NCI-H1417 treated with DMSO at 0.1 percent for 48 hours (cell line): ENCODE measurements at regions not wholly inside any gene's neighbourhood (a gene's known extent, or its start where the extent isn't known, plus 50 kb on each side); places are given as distances from the start of the nearest gene placed in this dataset.

Experiments
- DNase-seq: peaks from one replicate; lab custom pipeline; 2025; lab: John Stamatoyannopoulos, UW

DNA sequence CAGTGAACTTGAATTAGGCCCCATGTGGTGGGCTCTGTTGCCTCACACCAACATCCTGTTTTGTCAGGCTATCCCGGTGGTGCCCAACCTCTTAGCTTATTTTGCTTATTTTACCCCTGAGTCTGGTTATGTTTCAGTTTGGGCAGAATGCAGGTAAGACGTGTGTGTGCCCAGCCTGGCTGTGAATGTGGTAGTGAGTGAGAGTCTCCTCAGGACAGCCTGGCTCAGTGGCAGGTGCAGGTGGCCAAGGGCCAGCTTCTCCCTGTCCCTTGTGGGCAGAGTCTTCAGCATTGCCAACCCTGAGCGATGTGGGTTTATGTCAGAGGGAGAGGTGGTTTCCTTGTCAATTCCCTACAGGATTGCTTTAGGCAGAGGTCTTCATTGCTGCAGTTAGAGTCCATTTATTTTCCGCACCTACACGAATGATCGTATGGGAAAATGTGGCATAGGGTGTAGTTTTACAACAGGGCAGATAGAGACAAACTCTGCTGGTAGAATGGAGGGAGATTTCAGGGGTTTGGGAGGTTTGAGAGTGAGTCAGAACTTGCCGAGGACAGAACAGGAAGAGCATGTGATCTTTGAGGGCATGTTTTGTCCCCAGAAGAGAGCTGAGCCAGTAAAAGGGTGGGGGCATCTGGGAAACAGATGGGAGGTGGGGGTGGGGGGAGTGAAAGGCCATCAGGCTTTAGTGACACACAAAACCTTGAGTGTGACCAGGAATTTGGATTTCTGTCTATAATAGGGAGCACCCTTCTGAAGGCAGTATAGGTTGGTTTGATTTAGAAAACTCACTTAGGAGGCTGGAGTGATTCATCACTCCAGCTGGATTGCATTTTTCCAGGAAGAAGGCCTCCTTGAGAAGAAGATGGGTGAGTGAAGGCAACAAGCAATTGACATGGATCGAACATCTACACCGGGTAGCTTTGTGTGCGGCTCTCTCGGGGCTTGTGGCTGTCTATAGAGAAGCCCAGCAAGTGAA, 156.2 kb upstream of the CELF4 start:
- no peak for DNase-seq

DNA sequence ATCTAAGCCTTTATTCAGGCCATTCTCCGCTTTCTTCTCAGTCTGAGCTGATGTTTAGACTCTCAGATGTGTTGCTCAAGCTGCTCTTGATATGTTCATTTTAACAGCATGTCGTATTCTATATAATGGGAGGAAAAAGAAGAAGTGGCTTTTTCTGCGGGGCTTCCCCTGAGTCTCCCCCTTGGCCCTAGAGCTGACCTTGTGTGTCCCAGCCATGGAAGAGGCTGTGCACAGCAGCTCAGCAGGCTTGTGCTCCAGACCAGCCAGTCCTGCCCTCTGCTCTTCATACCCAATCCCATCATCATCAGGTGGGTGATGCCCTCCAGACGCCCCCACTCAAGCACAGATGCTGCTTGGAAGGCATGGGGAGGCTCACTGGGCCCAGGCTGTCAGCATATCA, 155.1 kb upstream of the CELF4 start:
- no peak for DNase-seq

DNA sequence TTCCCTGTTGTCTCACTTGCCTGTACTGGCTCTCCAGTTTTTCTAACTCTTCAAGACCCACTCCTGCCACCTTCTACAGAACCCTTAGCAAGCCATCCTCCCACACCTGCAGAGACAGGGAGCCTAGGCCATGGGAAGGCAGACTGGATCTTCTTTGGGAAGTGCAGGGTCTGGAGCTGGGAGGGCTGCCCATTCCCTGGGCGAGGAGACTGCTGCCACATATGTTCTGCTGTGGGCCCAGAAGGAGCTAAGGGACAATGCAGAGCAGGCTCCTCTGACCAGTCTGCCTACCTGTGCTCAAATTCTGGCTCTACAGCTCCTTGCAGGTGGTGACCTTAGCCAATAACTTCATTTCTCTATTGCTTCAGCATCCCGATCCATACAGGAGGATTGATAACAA, 152.1 kb upstream of the CELF4 start:
- no peak for DNase-seq

GRCh38 chr18:37717098-37717497, 151.5 kb upstream of the CELF4 start:
- DNase-seq, result no peak

DNA sequence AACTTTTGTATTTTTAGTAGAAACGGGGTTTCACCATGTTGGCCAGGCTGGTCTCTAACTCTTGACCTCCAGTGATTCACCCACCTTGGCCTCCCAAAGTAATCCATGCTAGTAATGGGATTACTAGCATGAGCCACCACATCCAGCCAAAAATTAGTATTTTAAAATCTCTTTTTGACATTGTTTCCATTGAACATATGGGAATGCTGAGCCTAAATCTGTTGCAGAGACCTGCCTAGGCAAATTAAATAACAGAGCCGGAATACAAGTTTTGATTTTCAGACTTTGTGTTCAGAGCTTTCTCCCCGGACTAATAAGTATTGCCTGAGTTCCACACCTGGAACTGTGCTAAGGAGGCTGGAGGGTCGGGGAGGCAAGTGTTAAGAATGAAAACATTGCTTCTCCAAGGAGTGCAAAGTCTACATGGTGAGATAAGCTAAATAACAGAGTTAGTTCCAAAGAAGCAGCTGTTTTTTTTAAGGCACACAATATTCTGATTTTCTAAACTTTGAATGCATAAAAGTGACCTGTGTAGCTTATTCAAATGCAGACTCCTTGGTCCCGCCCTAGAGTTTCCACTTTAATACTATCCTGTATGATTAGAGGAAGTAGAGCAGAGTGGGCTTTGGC, 150.6 kb upstream of the CELF4 start:
- DNase-seq, result no peak

DNA sequence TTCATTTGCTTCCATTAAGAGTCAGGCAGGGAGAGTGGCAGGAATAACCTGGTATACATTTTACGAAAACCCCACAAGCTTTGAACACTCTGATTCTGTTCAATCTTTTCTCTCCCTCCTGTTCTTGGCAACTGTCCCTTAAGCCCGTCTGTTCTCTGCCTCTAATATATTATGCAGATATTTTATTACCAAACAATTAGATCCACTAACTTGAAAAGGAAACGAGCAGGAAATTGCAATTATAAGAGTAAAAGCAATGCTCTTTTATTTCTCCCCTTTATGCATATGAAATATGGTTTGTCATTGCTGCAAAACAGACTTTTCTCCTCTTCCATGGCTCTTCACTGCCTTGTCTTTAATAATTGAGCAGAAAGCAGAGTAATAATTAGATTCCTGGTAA, 149.1 kb upstream of the CELF4 start:
- DNase-seq, result no peak

DNA sequence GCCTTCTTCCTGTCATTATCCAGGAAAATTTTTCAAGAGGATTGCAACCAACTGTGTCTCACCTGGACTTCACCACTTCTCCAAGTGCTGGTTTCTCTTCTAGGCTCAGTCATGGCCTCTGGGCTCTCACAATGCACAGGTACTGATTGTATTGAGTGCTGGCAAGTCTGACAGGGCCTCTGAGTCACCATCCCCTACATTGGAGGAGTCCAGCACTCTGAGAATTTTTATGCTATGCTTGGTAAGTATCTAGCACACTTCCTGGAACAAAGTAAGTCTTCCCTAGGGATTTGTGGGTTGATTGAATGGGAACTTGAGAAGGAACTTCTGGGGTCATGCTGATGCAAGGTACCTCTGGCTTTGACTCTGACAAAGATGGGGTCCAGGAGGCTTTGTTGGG, 147.2 kb upstream of the CELF4 start:
- DNase-seq, result no peak

- no peak for DNase-seq
These were observed 146.3 kb upstream of the CELF4 start for GRCh38 chr18:37711766-37712505.

- no peak for DNase-seq
These were observed 145.1 kb upstream of the CELF4 start for GRCh38 chr18:37710726-37711125.

DNA sequence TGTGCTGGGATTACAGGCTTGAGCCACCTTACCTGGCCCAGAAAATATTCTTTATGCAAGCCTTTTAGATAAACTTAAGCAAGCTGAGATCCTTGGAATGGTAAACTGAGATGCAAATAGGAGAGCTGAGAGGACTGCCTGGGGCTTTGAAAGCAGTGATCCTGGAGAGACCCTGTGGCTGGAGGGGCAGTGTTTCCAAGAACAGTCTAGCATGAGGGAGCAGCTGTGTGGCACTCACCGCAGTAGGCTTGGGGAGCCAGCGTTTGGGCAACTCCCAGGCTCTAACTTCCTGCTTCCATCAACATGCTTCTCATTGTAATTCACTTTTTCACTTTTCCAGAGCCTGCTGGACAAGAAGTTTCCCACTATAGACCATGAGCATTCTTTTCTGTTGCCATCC, 144.1 kb upstream of the CELF4 start:
- no peak for DNase-seq

- no peak for DNase-seq
These were observed 139.4 kb upstream of the CELF4 start for GRCh38 chr18:37705016-37705415.

DNA sequence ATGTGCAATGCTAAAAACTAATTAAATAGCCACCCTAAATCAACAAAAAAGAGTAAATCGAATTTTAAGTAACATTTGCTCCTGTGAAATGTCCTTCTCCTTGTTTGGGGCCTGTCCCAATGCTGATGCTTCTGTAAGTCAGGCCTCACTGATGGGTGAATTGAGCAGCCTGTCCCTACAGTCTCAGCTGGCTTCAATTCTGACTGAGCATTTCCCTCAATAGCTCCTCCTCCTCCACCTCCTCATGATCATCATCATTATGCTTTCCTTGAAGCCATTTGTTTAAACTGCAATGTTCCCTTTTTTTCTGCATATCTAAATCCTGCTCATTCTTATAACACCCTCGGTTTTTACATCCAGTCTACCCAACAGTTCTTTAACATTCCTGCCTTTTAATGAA, 137.2 kb upstream of the CELF4 start:
- no peak for DNase-seq

DNA sequence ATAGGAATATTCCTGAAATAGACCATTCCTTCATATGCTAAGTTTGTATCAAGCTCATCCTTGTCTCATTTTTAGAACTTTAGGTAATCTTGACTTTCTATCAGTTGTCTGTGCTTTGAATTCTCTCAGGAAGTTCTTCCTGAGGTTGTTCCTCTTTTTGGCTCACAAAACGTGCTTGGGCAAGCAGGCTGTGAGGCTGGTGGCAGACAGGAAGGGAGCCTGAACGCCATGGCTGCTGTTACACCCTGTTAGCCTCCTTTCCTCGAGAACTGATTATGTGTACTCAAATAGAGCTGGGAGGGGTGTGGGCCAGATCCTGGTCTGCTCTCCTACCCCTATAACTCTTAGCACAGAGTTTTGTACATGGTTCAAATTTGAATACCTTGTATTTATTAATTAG, 136.4 kb upstream of the CELF4 start:
- no peak for DNase-seq

- no peak for DNase-seq
These were observed 133.0 kb upstream of the CELF4 start for GRCh38 chr18:37698508-37699040.

DNA sequence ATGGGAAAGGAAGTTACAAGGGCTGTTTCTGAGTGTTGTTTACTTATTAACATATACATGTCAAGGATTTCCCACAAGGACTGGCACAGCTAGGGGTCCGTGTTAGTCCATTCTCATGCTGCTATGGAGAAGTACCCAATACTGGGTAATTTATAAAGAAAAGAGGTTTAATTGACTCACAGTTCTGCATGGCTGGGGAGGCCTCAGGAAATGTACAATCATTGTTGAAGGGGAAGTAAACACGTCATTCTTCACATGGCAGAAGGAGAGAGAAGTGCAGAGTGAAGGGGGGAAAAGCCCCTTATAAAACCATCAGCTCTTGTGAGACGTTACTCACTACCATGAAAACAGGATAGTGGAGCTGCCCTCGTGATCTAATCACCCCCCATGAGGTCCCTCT, 128.9 kb upstream of the CELF4 start:
- no peak for DNase-seq

GRCh38 chr18:37691162-37691561, 125.6 kb upstream of the CELF4 start:
- no peak for DNase-seq

- no peak for DNase-seq
These were observed 124.2 kb upstream of the CELF4 start for GRCh38 chr18:37689841-37690240.

DNA sequence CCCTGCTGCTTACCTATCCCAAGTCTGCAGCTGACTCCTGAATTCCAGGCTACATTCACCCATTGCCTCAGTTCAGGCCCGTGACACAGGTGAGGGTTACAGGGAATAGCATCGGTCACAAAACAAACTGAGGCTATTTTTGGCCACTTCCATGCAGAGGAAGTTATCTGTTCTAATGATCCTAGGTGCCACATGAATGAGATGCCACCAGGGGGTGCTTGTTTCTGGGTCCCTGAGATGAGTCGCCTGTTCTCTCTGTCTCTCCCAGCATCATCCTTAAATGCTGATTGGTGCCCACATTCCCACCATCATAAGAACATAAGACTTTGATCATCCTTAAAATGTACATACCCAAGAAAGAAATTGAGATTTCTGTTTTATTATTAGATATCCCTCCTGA, 119.0 kb upstream of the CELF4 start:
- DNase-seq, result no peak

GRCh38 chr18:37684183-37684582, 118.6 kb upstream of the CELF4 start:
- no peak for DNase-seq

DNA sequence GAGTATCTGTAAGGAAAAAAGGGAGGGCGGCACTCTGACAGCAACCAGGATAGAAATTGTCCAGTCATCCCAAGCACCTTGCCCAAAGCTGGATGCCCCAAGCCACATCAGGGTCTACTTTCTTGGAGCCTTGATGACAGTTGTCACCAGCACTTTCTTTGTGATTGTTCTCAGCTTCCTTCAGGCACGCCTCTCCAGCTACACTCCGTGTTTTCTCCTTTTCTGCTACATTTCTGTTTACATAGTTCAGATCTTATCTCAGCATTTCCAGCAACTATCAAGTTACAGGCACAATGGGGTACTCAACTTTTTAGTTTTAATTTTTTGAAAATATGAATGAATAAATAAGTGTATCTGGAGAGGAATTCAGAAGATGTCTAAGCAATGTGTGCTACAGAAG, 115.3 kb upstream of the CELF4 start:
- no peak for DNase-seq

GRCh38 chr18:37676276-37676675, 110.7 kb upstream of the CELF4 start:
- no peak for DNase-seq

DNA sequence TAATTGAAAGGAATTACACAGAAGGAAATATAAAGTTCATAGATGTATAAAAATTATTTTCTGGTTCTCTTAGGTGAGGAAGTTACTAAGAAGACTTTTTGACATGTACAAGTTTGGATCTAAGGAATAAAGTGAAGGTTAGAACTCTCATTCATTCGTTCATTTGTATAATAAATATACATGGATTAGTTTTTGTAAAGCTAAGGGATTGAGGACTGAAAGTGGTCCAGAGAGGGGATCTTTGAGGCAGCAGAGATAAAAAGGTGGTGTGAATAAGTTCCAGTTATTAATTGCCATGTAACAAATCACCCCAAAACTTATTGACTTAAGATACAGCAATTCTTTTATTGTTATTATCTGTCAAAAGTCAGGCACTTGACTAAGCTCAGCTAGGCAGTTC, 110.1 kb upstream of the CELF4 start:
- DNase-seq, result no peak

DNA sequence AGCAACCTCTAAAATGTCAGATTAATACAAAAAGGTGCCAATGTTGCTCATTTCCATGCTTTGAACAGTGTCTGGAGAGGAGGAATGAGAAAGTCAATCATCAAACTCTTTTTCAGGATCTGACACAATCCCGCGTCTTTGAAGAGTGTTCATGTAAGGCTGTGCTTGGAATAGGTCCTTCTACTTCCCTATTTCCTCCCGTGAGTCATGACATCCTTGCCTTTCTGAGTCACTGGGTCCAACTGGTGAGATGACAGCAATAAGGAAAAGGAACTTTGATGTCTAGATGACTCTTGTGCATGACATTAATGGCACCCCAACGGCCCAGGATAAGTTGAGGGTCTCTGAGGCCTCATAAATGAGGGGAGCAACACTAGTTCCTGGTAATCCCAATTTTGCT, 109.0 kb upstream of the CELF4 start:
- DNase-seq, result no peak
